ENCODE measurements at regions not wholly inside any gene's neighbourhood (a gene's known extent, or its start where the extent isn't known, plus 50 kb on each side); places are given as distances from the start of the nearest gene placed in this dataset.

GRCh38 chr5:136467632-136468031 lies 102.3 kb upstream of the TRPC7 start:
- FAIRE-seq (no peak), DNase-seq (ENCODE audit: low read depth in 1 of 2, low spot score in 2 of 2) (no peak)
- Histone ChIP-seq H3K9me3 (ENCODE audit: insufficient read depth in 2 of 2, low read depth in 1 of 2, low read length in 1 of 2) (no peaks in the 10 kb centered on the region), H3K56ac (replicated peaks; ENCODE audit: insufficient read length, low read depth, low read length) (no peak overlapping the region), H3K79me2 (ENCODE audit: control insufficient read depth in 1 of 2, insufficient read depth in 2 of 2, low read length in 2 of 2) (no peaks in the 10 kb centered on the region), H3K23me2 (ENCODE audit: low read depth, low read length) (no peaks in the 10 kb centered on the region), H2AFZ (ENCODE audit: low read length) (no peak overlapping the region), H3K79me1 (ENCODE audit: low read depth, low read length) (no peaks in the 10 kb centered on the region), H3K9ac (replicated peaks in 1 of 4; ENCODE audit: extremely low read depth in 1 of 4, low read depth in 3 of 4, low read length in 3 of 4) (no peak overlapping the region), H2BK5ac (ENCODE audit: low read depth, low read length) (no peak overlapping the region), H2AK5ac (ENCODE audit: low read depth, low read length) (no peak overlapping the region), H3K18ac (ENCODE audit: extremely low read depth, low read length) (no peak overlapping the region), H3K27me3 (replicated peaks in 1 of 4; ENCODE audit: control insufficient read depth in 3 of 4, extremely low read depth in 1 of 4, insufficient read depth in 3 of 4, low read length in 3 of 4) (no peaks in the 10 kb centered on the region), H3K4ac (replicated peaks; ENCODE audit: insufficient read length, low read depth, low read length) (no peak overlapping the region), H3K4me2 (ENCODE audit: insufficient read depth in 1 of 2, low read depth in 2 of 2, low read length in 2 of 2) (no peak overlapping the region), H3K4me1 (replicated peaks in 1 of 4; ENCODE audit: control insufficient read depth in 3 of 4, insufficient read depth in 4 of 4, low read length in 3 of 4) (no peaks in the 10 kb centered on the region), H2BK15ac (ENCODE audit: low read length) (no peak overlapping the region), H4K8ac (ENCODE audit: extremely low read depth, insufficient read depth, low read length) (no peak overlapping the region), H2BK120ac (replicated peaks; ENCODE audit: low read depth, low read length) (no peak overlapping the region), H2BK20ac (ENCODE audit: low read length) (no peak overlapping the region), H3K36me3 (ENCODE audit: control insufficient read depth in 2 of 4, insufficient read depth in 4 of 4, low read length in 3 of 4) (no peaks in the 10 kb centered on the region), H4K20me1 (replicated peaks in 1 of 2; ENCODE audit: control insufficient read depth in 1 of 2, insufficient read depth in 2 of 2, low read length in 2 of 2) (no peaks in the 10 kb centered on the region), H3K14ac (ENCODE audit: insufficient read length) (no peak overlapping the region), H3K4me3 (ENCODE audit: extremely low read depth in 1 of 4, insufficient read depth in 2 of 4, low read depth in 3 of 4, low read length in 4 of 4) (no peak overlapping the region), H2BK12ac (ENCODE audit: low read depth, low read length) (no peak overlapping the region), H3K27ac (ENCODE audit: low read depth, low read length) (no peak overlapping the region), H4K5ac (ENCODE audit: insufficient read length, low read depth, low read length) (no peak overlapping the region), H4K91ac (replicated peaks; ENCODE audit: insufficient read length, low read length) (no peak overlapping the region), H3K23ac (ENCODE audit: insufficient read length) (no peak overlapping the region)
- WGBS, 2 experiments (ENCODE audit: extremely low coverage in 1 of 2, insufficient coverage in 1 of 2, insufficient read length in 1 of 2, insufficient replicate concordance in 2 of 2, low coverage in 1 of 2, low lambda C conversion rate in 2 of 2, missing lambda C conversion rate in 1 of 2): 100% methylated on average over 1 of the region's 1 CpG; no CpG with 5 or more reads in 1 of the 2 experiments
- POLR2A ChIA-PET (ENCODE audit: partially characterized antibody): no interaction called here
- CTCF ChIA-PET (ENCODE audit: partially characterized antibody): no interaction called here
- TF ChIP-seq EP300 (IDR thresholded peaks at IDR 0.05; ENCODE audit: borderline replicate concordance in 1 of 2, low read depth in 2 of 2, low read length in 2 of 2): no peak
- no peak for TF ChIP-seq SRF (IDR thresholded peaks at IDR 0.05; ENCODE audit: low read depth, low read length)
- TF ChIP-seq SP4 (IDR thresholded peaks at IDR 0.05; ENCODE audit: low read length): no peak
- no peak for TF ChIP-seq RNF2 (IDR thresholded peaks at IDR 0.05; ENCODE audit: borderline replicate concordance, low read depth, low read length, missing control alignments, poor library complexity, severe bottlenecking)
- no peak for TF ChIP-seq SAP30 (IDR thresholded peaks at IDR 0.05; ENCODE audit: insufficient read depth, insufficient replicate concordance, low read length)
- no peak for TF ChIP-seq POU5F1 (IDR thresholded peaks at IDR 0.05; ENCODE audit: low read depth, low read length)
- TF ChIP-seq MAFK (IDR thresholded peaks at IDR 0.05; ENCODE audit: low read depth, low read length): no peak
- TF ChIP-seq RBBP5 (IDR thresholded peaks at IDR 0.05; ENCODE audit: borderline replicate concordance, low read depth, low read length): no peak
- TF ChIP-seq KDM5A (IDR thresholded peaks at IDR 0.05; ENCODE audit: low read length): no peak
- no peak for TF ChIP-seq TCF12 (IDR thresholded peaks at IDR 0.05; ENCODE audit: low read depth, low read length)
- no peak for TF ChIP-seq E2F6 (IDR thresholded peaks at IDR 0.05)
- TF ChIP-seq NANOG (IDR thresholded peaks at IDR 0.05; ENCODE audit: insufficient read depth, low read depth, low read length, poor library complexity, severe bottlenecking): no peak
- no peak for TF ChIP-seq JUND (IDR thresholded peaks at IDR 0.05; ENCODE audit: low read length)
- no peak for TF ChIP-seq TEAD4 (IDR thresholded peaks at IDR 0.05; ENCODE audit: low read depth, low read length)

Measured in H1 (cell line).